HL-60 (cell line): ENCODE measurements at regions not wholly inside any gene's neighbourhood (a gene's known extent, or its start where the extent isn't known, plus 50 kb on each side); places are given as distances from the start of the nearest gene placed in this dataset.

ENCODE experiments used
- DNase-seq, 2 experiments: peaks; one replicate each; pipeline ENCODE4 v3.0.0-alpha.2; 2010 to 2020; ENCODE audit warnings: low read depth in 1 of 2, low spot score in 1 of 2
- H3K27ac ChIP-seq: fragments of 250-450 bp; sonication (Bioruptor Pico); replicated peaks from 2 replicates; pipeline ENCODE4 v1.5.1; 2020; ENCODE audit warnings: mild to moderate bottlenecking, moderate library complexity
- H3K27me3 ChIP-seq: fragments of 250-450 bp; sonication (Bioruptor Pico); 2 replicates; pipeline ENCODE4 v1.5.1; 2021; ENCODE audit warnings: mild to moderate bottlenecking, moderate library complexity; ENCODE audit not compliant: insufficient read depth, poor library complexity, severe bottlenecking
- H3K4me3 ChIP-seq: replicated peaks from 2 replicates; pipeline ENCODE4 v1.5.1; 2011; ENCODE audit warnings: mild to moderate bottlenecking, control low read depth, low read length; ENCODE audit not compliant: insufficient read depth
- CTCF ChIP-seq: IDR thresholded peaks from one replicate; pipeline ENCODE4 v1.5.1; 2011; ENCODE audit warnings: low read length, control low read depth, inconsistent platforms; ENCODE audit not compliant: insufficient read depth
- GABPA ChIP-seq: IDR thresholded peaks from 2 replicates; pipeline ENCODE4 v1.6.1; 2012; ENCODE audit warnings: low read depth
- POLR2AphosphoS5 ChIP-seq: IDR thresholded peaks from 2 replicates; pipeline ENCODE4 v1.6.1; 2012; ENCODE audit warnings: low read depth
- REST ChIP-seq: IDR thresholded peaks from 2 replicates; pipeline ENCODE4 v1.6.1; 2012; ENCODE audit warnings: low read depth; ENCODE audit not compliant: insufficient replicate concordance
- SPI1 ChIP-seq: IDR thresholded peaks from 2 replicates; pipeline ENCODE4 v1.6.1; 2012; ENCODE audit warnings: low read depth, mild to moderate bottlenecking, borderline replicate concordance

- H3K4me3 ChIP-seq = no peak overlapping the region
- no peak overlapping the region for H3K27ac ChIP-seq
- H3K27me3 ChIP-seq = no peaks in the 10 kb centered on the region
- DNase-seq = peak in 1 of 2 experiments; percentile 14
- TF ChIP-seq REST = no peak
- TF ChIP-seq GABPA = no peak
- TF ChIP-seq SPI1 = peak; percentile 51; the same call in 1 of the 2 replicates
- no peak for TF ChIP-seq POLR2AphosphoS5
- TF ChIP-seq CTCF = peak; percentile 58
Measured at GRCh38 chr7:113774182-113774807, 144.5 kb downstream of the PPP1R3A start.

DNA sequence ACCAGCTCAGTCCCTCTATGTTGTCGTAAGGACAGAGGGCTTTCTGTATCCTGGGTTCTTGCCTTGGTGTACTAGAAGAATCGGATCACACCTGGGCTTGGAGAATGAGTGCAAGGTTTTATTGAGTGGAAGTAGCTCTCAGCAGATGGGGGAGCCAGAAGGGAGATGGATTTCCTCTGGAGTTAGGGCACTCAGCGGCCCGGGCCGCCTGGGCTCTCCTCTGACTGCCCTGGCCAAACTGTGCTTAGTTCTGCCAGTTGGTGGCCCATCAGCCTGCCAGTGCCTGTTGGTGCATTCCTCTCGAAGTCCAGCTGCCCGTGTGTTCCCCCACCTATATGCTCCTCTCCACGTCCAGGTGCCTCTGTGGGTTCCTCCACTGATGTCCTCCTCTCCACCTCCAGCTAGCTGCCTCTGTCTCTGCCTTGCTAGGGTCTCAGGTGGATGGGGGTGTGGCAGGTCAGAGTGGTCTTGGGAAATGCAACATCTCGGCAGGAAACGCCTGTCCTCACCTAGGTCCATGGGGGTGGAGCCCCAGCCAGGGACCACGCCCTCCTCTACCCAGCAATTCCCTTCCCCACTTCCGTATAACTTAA, 148.6 kb downstream of the PPP1R3A start:
- TF ChIP-seq REST (no peak), POLR2AphosphoS5 (no peak), CTCF (no peak), GABPA (no peak), SPI1 (no peak)
- H3K27ac ChIP-seq = no peak overlapping the region
- no peak overlapping the region for H3K4me3 ChIP-seq
- DNase-seq = no peak
- H3K27me3 ChIP-seq = no peaks in the 10 kb centered on the region

DNA sequence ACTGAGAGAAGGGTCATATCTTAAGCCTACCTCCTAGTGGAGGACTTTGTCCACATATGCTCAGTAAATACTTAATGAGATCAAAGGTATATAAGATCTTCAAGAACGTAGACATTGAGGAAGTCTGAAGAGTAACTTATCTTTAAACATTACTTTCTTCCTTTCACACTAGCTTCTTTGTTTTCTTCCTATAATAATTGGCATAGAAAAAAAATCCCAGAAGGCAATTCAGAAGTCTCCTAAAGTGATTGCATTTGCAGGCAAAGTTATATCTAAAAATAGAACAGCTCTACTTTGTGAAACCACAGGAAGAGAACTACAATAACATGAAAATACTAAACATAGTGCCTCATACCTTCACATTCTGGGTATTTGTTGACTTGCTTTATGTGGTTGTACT, 150.4 kb downstream of the PPP1R3A start:
- H3K27ac ChIP-seq = no peak overlapping the region
- TF ChIP-seq POLR2AphosphoS5 = no peak
- TF ChIP-seq GABPA = no peak
- no peak overlapping the region for H3K4me3 ChIP-seq
- DNase-seq = no peak
- H3K27me3 ChIP-seq = no peaks in the 10 kb centered on the region

DNA sequence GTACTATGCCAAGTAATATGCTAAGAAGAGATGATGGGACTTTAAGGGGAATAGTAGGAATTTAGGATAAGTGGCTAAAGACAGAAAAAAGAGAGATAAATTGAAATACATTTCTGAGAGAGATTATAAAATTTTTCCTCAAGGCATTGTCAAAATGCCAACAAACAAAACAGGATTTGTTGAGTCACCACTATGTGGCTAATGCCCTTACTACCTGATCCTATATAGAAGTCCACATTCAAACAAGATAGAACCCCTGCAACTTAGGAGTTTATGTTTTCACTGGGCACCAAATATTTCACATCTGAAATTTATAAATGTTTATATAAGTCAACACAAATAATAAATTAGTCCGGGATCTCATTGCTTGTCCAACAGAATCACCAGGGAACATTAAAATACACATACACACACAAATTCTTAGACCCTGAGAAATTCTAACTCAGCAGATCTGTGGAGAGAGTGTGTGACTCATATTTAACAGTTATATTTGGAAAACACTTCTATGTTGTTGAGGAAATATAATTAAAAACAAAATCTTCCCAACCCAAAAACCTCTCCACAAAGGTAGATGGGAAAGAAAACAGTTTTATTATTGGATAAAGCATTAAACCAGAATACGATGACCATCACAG, 154.3 kb downstream of the PPP1R3A start:
- TF ChIP-seq CTCF (no peak), REST (no peak), SPI1 (no peak), POLR2AphosphoS5 (no peak), GABPA (no peak)
- H3K27me3 ChIP-seq = no peaks in the 10 kb centered on the region
- H3K27ac ChIP-seq = no peak overlapping the region
- H3K4me3 ChIP-seq = no peak overlapping the region
- no peak for DNase-seq
